Stimulated activated naive B cell treated with anti-CD40 and anti-IgM and Interleukin-4, amounts not matched to agents 10 μg/mL and 1 μg/mL and 100 μg/mL, for 72 hours (primary cell): ENCODE measurements at regions not wholly inside any gene's neighbourhood (a gene's known extent, or its start where the extent isn't known, plus 50 kb on each side); places are given as distances from the start of the nearest gene placed in this dataset.

Source experiments
- ATAC-seq, 2 donors: fragments of 150-1000 bp; cut with Tn5 transposase; replicated peaks; 2 replicates each; pipeline ENCODE4 v1.10.0; 2021; ENCODE audit warnings: moderate library complexity in 1 of 2
- DNase-seq: peaks from one replicate; pipeline ENCODE4 v3.0.0; 2021
- H3K27ac Mint-ChIP-seq: one replicate; pipeline ENCODE4 v1.8.0; 2022; ENCODE audit warnings: mild to moderate bottlenecking, mixed read lengths
- H3K27me3 Mint-ChIP-seq, 2 donors: one replicate each; pipeline ENCODE4 v1.8.0; 2022; ENCODE audit warnings: mixed read lengths in 2 of 2
- H3K36me3 Mint-ChIP-seq, 2 donors: one replicate each; pipeline ENCODE4 v1.8.0; 2022; ENCODE audit warnings: mixed read lengths in 2 of 2, mild to moderate bottlenecking in 1 of 2
- H3K4me1 Mint-ChIP-seq, 2 donors: one replicate each; pipeline ENCODE4 v1.8.0; 2022; ENCODE audit warnings: mixed read lengths in 2 of 2, mild to moderate bottlenecking in 1 of 2
- H3K4me3 Mint-ChIP-seq, 2 donors: one replicate each; pipeline ENCODE4 v1.8.0; 2022; ENCODE audit warnings: mild to moderate bottlenecking in 2 of 2, mixed read lengths in 2 of 2, moderate library complexity in 1 of 2
- H3K9me3 Mint-ChIP-seq, 2 donors: one replicate each; pipeline ENCODE4 v1.8.0; 2022; ENCODE audit warnings: mixed read lengths in 2 of 2, mild to moderate bottlenecking in 1 of 2

GRCh38 chr19:23525276-23525852 is 130.1 kb upstream of the ZNF91 start:
- DNase-seq (no peak), ATAC-seq (no peak)
- Mint-ChIP-seq H3K36me3 (no peaks in the 10 kb centered on the region), H3K27ac (no peak overlapping the region), H3K27me3 (no peaks in the 10 kb centered on the region), H3K4me1 (no peaks in the 10 kb centered on the region), H3K4me3 (no peak overlapping the region), H3K9me3 (peaks cover 4 to 20% of the 10 kb centered on the region in 2 donors)

GRCh38 chr19:23523863-23524262 is 128.6 kb upstream of the ZNF91 start:
- Mint-ChIP-seq H3K4me1 (no peaks in the 10 kb centered on the region), H3K27me3 (no peaks in the 10 kb centered on the region), H3K36me3 (no peaks in the 10 kb centered on the region), H3K27ac (no peak overlapping the region), H3K4me3 (no peak overlapping the region), H3K9me3 (peaks cover 4 to 16% of the 10 kb centered on the region in 2 donors)
- no peak for ATAC-seq
- DNase-seq = no peak

- ATAC-seq (no peak), DNase-seq (no peak)
- no peaks in the 10 kb centered on the region for H3K36me3 Mint-ChIP-seq
- H3K27me3 Mint-ChIP-seq = no peaks in the 10 kb centered on the region
- H3K9me3 Mint-ChIP-seq = peaks cover 0 to 10% of the 10 kb centered on the region in 2 donors
- no peaks in the 10 kb centered on the region for H3K4me1 Mint-ChIP-seq
- H3K27ac Mint-ChIP-seq = no peak overlapping the region
- H3K4me3 Mint-ChIP-seq = no peak overlapping the region
Observed at GRCh38 chr19:23522431-23522830, 127.2 kb upstream of the ZNF91 start.

GRCh38 chr19:23521471-23521870 is 126.2 kb upstream of the ZNF91 start:
- Mint-ChIP-seq H3K9me3 (peaks cover 0 to 8% of the 10 kb centered on the region in 2 donors), H3K36me3 (no peaks in the 10 kb centered on the region), H3K27ac (no peak overlapping the region), H3K4me3 (no peak overlapping the region), H3K27me3 (no peaks in the 10 kb centered on the region), H3K4me1 (no peaks in the 10 kb centered on the region)
- ATAC-seq (no peak), DNase-seq (no peak)

GRCh38 chr19:23520441-23520840 is 125.2 kb upstream of the ZNF91 start:
- Mint-ChIP-seq H3K27me3 (no peaks in the 10 kb centered on the region), H3K4me3 (no peak overlapping the region), H3K27ac (no peak overlapping the region), H3K36me3 (no peaks in the 10 kb centered on the region), H3K4me1 (no peaks in the 10 kb centered on the region), H3K9me3 (peaks cover 0 to 5% of the 10 kb centered on the region in 2 donors)
- ATAC-seq = no peak
- no peak for DNase-seq

GRCh38 chr19:23519031-23519430 is 123.8 kb upstream of the ZNF91 start:
- peaks cover 0 to 5% of the 10 kb centered on the region in 2 donors for H3K9me3 Mint-ChIP-seq

GRCh38 chr19:23516266-23516665 is 121.0 kb upstream of the ZNF91 start:
- no peak for ATAC-seq
- no peaks in the 10 kb centered on the region for H3K36me3 Mint-ChIP-seq

More at GRCh38 chr19:23519031-23519430, 123.8 kb upstream of the ZNF91 start:
- Mint-ChIP-seq H3K27me3 (no peaks in the 10 kb centered on the region), H3K4me3 (no peak overlapping the region), H3K27ac (no peak overlapping the region), H3K4me1 (no peaks in the 10 kb centered on the region), H3K36me3 (no peaks in the 10 kb centered on the region)
- no peak for ATAC-seq
- DNase-seq = no peak

GRCh38 chr19:23515551-23515950 is 120.3 kb upstream of the ZNF91 start:
- ATAC-seq (no peak), DNase-seq (no peak)
- Mint-ChIP-seq H3K4me1 (no peaks in the 10 kb centered on the region), H3K4me3 (no peak overlapping the region), H3K9me3 (peaks cover 3 to 6% of the 10 kb centered on the region in 2 donors), H3K27me3 (no peaks in the 10 kb centered on the region), H3K27ac (no peak overlapping the region), H3K36me3 (no peaks in the 10 kb centered on the region)

More at GRCh38 chr19:23516266-23516665, 121.0 kb upstream of the ZNF91 start:
- Mint-ChIP-seq H3K27ac (no peak overlapping the region), H3K4me3 (no peak overlapping the region), H3K9me3 (peaks cover under 1 to 4% of the 10 kb centered on the region in 2 donors), H3K27me3 (no peaks in the 10 kb centered on the region), H3K4me1 (no peaks in the 10 kb centered on the region)
- no peak for DNase-seq

- no peaks in the 10 kb centered on the region for H3K27me3 Mint-ChIP-seq
- H3K9me3 Mint-ChIP-seq = peaks cover 3 to 8% of the 10 kb centered on the region in 2 donors
- no peaks in the 10 kb centered on the region for H3K4me1 Mint-ChIP-seq
- no peak overlapping the region for H3K27ac Mint-ChIP-seq
- H3K4me3 Mint-ChIP-seq = no peak overlapping the region
- no peaks in the 10 kb centered on the region for H3K36me3 Mint-ChIP-seq
- no peak for ATAC-seq
- no peak for DNase-seq
Observed at GRCh38 chr19:23512151-23512925, 117.1 kb upstream of the ZNF91 start.

GRCh38 chr19:23509686-23510450 is 114.6 kb upstream of the ZNF91 start:
- Mint-ChIP-seq H3K27ac (no peak overlapping the region), H3K4me3 (no peak overlapping the region), H3K4me1 (no peaks in the 10 kb centered on the region), H3K9me3 (peaks cover 3 to 7% of the 10 kb centered on the region in 2 donors), H3K27me3 (no peaks in the 10 kb centered on the region), H3K36me3 (no peaks in the 10 kb centered on the region)
- ATAC-seq (no peak), DNase-seq (no peak)

GRCh38 chr19:23507446-23507845 is 112.2 kb upstream of the ZNF91 start:
- ATAC-seq = no peak
- Mint-ChIP-seq H3K27me3 (no peaks in the 10 kb centered on the region), H3K4me1 (no peaks in the 10 kb centered on the region), H3K9me3 (peaks cover 3 to 7% of the 10 kb centered on the region in 2 donors), H3K4me3 (no peak overlapping the region), H3K36me3 (no peaks in the 10 kb centered on the region), H3K27ac (no peak overlapping the region)
- DNase-seq = no peak

- no peak overlapping the region for H3K4me3 Mint-ChIP-seq
- peaks cover 0 to 3% of the 10 kb centered on the region in 2 donors for H3K9me3 Mint-ChIP-seq
- no peak for ATAC-seq
- no peaks in the 10 kb centered on the region for H3K36me3 Mint-ChIP-seq
- H3K27ac Mint-ChIP-seq = no peak overlapping the region
- H3K27me3 Mint-ChIP-seq = no peaks in the 10 kb centered on the region
- H3K4me1 Mint-ChIP-seq = no peaks in the 10 kb centered on the region
- no peak for DNase-seq
Observed at GRCh38 chr19:23505738-23506137, 110.5 kb upstream of the ZNF91 start.

GRCh38 chr19:23482829-23483228 is 87.6 kb upstream of the ZNF91 start:
- Mint-ChIP-seq H3K36me3 (no peaks in the 10 kb centered on the region), H3K27ac (no peak overlapping the region), H3K4me1 (no peaks in the 10 kb centered on the region), H3K9me3 (peaks cover 3 to 11% of the 10 kb centered on the region in 2 donors), H3K27me3 (no peaks in the 10 kb centered on the region), H3K4me3 (no peak overlapping the region)
- ATAC-seq (no peak), DNase-seq (no peak)

GRCh38 chr19:23481043-23481442 is 85.8 kb upstream of the ZNF91 start:
- no peaks in the 10 kb centered on the region for H3K4me1 Mint-ChIP-seq

More at GRCh38 chr19:23481043-23481442, 85.8 kb upstream of the ZNF91 start:
- ATAC-seq (no peak), DNase-seq (no peak)
- H3K27ac Mint-ChIP-seq = no peak overlapping the region
- H3K36me3 Mint-ChIP-seq = no peaks in the 10 kb centered on the region
- H3K4me3 Mint-ChIP-seq = no peak overlapping the region
- no peaks in the 10 kb centered on the region for H3K27me3 Mint-ChIP-seq
- H3K9me3 Mint-ChIP-seq = peaks cover 6 to 12% of the 10 kb centered on the region in 2 donors
